ENCODE measurements at regions not wholly inside any gene's neighbourhood (a gene's known extent, or its start where the extent isn't known, plus 50 kb on each side); places are given as distances from the start of the nearest gene placed in this dataset.

DNA sequence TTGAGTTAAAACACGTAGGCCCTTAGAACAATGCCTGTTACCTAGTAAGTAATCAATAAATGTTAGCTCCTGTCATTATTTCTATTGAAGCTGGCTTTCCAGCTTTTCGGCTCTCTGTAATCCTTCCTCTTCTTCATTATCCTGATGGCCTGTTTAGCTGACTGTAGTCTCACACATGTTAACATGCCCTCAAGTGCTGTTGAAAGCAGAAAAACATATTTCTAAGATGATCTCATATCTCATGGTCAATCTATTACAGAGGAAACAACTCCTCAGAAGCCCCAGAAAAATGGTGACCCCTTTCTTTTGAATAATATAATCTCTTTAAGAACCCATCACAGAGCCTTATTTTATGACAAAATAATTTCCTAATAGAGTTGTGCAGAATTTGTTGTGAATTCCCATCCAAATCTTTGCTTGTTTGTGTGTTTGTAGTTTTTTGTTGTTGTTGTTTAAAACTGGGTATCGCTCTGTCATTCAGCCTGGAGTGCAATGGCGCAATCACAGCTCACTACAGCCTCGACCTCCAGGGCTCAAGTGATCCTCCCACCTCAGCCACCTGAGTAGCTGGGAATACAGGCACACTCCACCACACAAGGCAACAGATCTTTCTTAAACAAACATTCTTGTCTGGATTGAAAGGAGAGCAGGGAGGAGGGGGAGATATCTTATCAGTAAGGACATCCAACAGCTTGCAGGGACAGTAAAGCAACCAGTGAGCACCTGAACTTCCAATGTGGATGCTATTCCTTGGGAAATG lies 242.5 kb upstream of the CAND1 start:
- H3K4me1 ChIP-seq (ENCODE audit: control insufficient read depth, low read depth, low read length): no peaks in the 10 kb centered on the region

DNA sequence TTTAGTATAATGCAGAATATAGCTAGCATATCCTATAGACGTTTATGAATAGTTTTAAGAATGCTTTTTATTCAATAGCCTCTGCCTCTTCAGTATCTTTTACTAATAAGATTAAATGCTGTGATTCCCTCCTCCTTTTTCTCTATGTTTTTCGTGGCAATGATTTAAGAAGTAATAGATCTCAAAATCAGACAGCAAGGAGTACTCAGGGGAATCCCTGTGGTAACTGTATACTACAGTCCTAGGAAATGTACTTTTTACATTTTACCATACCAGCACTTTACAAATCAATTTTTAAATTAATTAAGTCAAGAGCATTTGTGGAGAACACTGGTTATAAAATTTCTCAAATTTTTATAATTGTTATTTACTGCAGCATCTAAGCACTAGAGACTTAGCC lies 240.6 kb upstream of the CAND1 start:
- H3K4me3 ChIP-seq (ENCODE audit: low read length): no peak overlapping the region
- no peaks in the 10 kb centered on the region for H3K4me1 ChIP-seq (ENCODE audit: control insufficient read depth, low read depth, low read length)
- H3K9me3 ChIP-seq (ENCODE audit: control insufficient read depth, low read depth, low read length): no peaks in the 10 kb centered on the region
- H3K36me3 ChIP-seq (ENCODE audit: control insufficient read depth, low read depth, low read length): no peaks in the 10 kb centered on the region
- H3K27me3 ChIP-seq (ENCODE audit: control insufficient read depth, insufficient read depth, low read length): peaks cover 2% of the 10 kb centered on the region
- H3K27ac ChIP-seq (ENCODE audit: low read length): no peak overlapping the region
- H3K9ac ChIP-seq (ENCODE audit: low read length): no peak overlapping the region

More for the DNA sequence above, 242.5 kb upstream of the CAND1 start:
- Histone ChIP-seq H3K27ac (ENCODE audit: low read length) (no peak overlapping the region), H3K9ac (ENCODE audit: low read length) (no peak overlapping the region), H3K4me3 (ENCODE audit: low read length) (no peak overlapping the region), H3K36me3 (ENCODE audit: control insufficient read depth, low read depth, low read length) (no peaks in the 10 kb centered on the region), H3K27me3 (ENCODE audit: control insufficient read depth, insufficient read depth, low read length) (no peaks in the 10 kb centered on the region), H3K9me3 (ENCODE audit: control insufficient read depth, low read depth, low read length) (no peaks in the 10 kb centered on the region)

DNA sequence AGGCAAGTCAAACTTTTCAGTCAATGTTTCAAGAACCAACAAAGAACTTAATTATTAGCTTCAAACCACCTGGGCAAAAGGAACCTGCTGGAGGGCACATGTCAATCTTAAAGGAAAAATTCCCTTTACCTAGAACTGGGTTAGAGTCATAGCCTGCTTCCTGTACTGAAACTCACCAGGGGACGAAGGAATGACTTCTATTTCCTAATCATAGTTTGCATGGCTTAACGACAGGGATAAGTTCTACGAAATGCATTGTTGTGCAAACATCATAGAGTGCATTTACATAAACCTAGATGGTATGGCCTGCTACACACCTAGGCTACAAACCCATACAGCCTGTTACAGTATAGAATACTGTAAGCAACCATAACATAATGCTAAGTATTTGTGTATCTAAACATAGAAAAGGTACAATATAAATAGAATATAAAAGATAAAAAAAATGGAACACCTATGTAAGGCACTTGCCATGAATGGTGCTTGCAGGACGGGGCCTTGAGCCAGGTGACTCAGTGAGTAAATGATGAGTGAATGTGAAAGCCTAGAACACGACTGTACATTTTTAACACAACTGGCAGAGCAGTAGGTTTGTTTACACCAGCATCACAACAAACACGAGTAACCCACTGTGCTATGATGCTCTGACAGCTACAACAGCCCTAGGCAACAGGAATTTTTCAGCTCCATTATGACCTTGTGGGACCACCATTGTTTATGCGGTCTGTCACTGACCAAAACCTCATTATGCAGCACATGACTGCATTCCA lies 234.9 kb upstream of the CAND1 start:
- Histone ChIP-seq H3K9ac (ENCODE audit: low read length) (no peak overlapping the region), H3K4me3 (ENCODE audit: low read length) (no peak overlapping the region), H3K27me3 (ENCODE audit: control insufficient read depth, insufficient read depth, low read length) (peaks cover 27% of the 10 kb centered on the region), H3K9me3 (ENCODE audit: control insufficient read depth, low read depth, low read length) (no peaks in the 10 kb centered on the region), H3K27ac (ENCODE audit: low read length) (no peak overlapping the region), H3K4me1 (ENCODE audit: control insufficient read depth, low read depth, low read length) (peaks cover 15% of the 10 kb centered on the region), H3K36me3 (ENCODE audit: control insufficient read depth, low read depth, low read length) (no peaks in the 10 kb centered on the region)

DNA sequence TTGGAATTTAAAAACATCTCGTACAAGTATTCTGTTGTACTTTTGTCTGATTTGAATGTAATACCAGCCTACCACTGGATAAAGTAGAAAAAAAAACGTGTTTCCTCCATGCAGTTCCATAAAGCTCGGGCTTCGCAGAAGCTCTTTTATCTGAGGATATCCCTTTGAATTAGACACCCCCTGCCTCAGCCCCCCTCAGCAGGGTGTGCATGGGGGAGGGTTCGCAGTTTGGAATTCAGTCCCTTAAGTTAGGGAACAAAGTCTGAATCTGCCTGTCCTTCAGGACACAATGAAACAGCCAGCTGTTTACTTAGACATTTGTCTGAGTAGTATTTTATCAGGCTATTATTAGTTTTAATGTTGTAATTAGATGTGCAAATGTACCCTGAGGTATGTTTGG lies 234.0 kb upstream of the CAND1 start:
- Histone ChIP-seq H3K9me3 (ENCODE audit: control insufficient read depth, low read depth, low read length) (no peaks in the 10 kb centered on the region), H3K36me3 (ENCODE audit: control insufficient read depth, low read depth, low read length) (no peaks in the 10 kb centered on the region), H3K27ac (ENCODE audit: low read length) (no peak overlapping the region), H3K9ac (ENCODE audit: low read length) (no peak overlapping the region), H3K4me1 (ENCODE audit: control insufficient read depth, low read depth, low read length) (peaks cover 15% of the 10 kb centered on the region), H3K27me3 (ENCODE audit: control insufficient read depth, insufficient read depth, low read length) (peaks cover 27% of the 10 kb centered on the region), H3K4me3 (ENCODE audit: low read length) (peak overlapping the region; percentile 26)

DNA sequence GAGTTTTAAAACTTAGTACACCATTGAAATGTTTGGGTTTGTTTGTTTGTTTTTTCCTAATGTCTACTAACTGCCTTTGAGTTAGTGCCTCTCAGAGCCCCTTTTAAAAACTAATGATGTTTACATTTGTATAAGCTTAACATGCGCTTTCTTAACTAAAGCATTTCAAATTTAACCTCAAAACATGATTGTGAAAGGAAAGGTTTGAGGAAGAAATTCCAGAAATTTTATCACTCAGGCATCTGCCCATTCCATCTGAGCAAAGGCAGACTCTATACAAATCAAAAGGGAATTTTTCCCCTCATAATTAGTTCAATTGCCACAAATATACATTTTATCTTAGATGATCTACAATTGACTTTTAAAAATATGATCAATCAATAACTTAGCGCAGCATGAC lies 230.7 kb upstream of the CAND1 start:
- H3K4me1 ChIP-seq (ENCODE audit: control insufficient read depth, low read depth, low read length): peaks cover 28% of the 10 kb centered on the region
- no peak overlapping the region for H3K27ac ChIP-seq (ENCODE audit: low read length)
- peaks cover 26% of the 10 kb centered on the region for H3K27me3 ChIP-seq (ENCODE audit: control insufficient read depth, insufficient read depth, low read length)

DNA sequence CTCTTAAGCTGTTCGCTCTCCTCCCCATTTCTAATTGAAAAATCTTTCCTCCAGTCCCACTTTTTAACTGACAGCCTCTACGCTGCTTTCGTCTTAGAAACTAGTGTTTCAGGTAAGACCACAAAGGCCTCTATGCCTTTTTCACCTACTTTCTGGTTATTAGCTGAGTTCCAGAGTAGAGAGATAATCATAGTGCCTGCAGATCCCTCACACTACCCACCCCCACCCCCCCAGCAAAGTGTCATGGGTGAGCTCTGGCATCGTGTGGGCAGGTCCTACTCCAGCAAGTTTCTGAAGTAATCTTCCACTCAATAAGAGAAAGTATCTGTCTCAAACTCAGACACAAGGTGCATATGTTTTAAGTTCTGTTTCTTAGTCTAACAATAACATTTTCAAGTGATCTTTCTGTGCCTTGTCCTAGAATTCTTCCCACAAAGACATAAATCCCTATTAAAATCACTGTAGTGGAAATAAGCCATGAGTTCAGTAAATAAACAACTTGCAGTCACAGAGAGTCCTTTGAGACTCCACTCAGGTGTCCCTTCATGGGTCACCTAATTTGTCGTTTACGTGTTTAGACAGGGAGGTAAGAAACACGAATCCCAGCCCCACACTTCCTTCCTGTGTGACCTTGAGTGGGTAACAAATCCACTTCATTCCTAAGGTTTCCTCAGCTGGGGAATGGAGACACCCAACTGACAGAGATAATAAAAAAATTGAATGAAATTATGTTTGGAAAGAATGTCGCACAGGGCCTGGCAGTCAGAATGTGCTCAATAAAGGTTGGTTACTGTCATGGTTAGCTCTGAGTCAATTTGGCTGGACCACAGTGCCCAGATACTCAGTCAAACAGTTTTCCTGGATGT lies 228.9 kb upstream of the CAND1 start:
- H3K27ac ChIP-seq (ENCODE audit: low read length): no peak overlapping the region
- H3K27me3 ChIP-seq (ENCODE audit: control insufficient read depth, insufficient read depth, low read length): peaks cover 9% of the 10 kb centered on the region
- peaks cover 22% of the 10 kb centered on the region for H3K4me1 ChIP-seq (ENCODE audit: control insufficient read depth, low read depth, low read length)
- H3K9ac ChIP-seq (ENCODE audit: low read length): no peak overlapping the region
- no peaks in the 10 kb centered on the region for H3K9me3 ChIP-seq (ENCODE audit: control insufficient read depth, low read depth, low read length)
- H3K36me3 ChIP-seq (ENCODE audit: control insufficient read depth, low read depth, low read length): no peaks in the 10 kb centered on the region
- no peak overlapping the region for H3K4me3 ChIP-seq (ENCODE audit: low read length)

More for the DNA sequence above, 230.7 kb upstream of the CAND1 start:
- no peaks in the 10 kb centered on the region for H3K36me3 ChIP-seq (ENCODE audit: control insufficient read depth, low read depth, low read length)
- H3K9me3 ChIP-seq (ENCODE audit: control insufficient read depth, low read depth, low read length): no peaks in the 10 kb centered on the region
- H3K4me3 ChIP-seq (ENCODE audit: low read length): no peak overlapping the region
- no peak overlapping the region for H3K9ac ChIP-seq (ENCODE audit: low read length)

DNA sequence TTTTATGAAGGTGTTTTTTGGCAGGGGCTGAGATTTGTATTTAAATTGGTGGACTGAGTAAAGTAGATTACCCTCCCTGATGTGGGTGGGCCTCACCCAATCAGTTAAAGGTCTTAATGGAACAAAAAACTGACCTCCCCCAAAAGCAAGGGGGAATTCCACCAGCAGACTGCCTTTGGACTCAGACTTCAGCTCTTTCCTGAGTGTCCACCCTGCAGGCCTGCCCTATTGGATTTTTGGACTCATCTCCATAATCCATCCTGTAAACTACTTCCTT lies 228.4 kb upstream of the CAND1 start:
- Histone ChIP-seq H3K27ac (ENCODE audit: low read length) (no peak overlapping the region), H3K27me3 (ENCODE audit: control insufficient read depth, insufficient read depth, low read length) (peaks cover 3% of the 10 kb centered on the region), H3K9me3 (ENCODE audit: control insufficient read depth, low read depth, low read length) (no peaks in the 10 kb centered on the region), H3K9ac (ENCODE audit: low read length) (no peak overlapping the region), H3K4me1 (ENCODE audit: control insufficient read depth, low read depth, low read length) (peaks cover 24% of the 10 kb centered on the region), H3K4me3 (ENCODE audit: low read length) (no peak overlapping the region), H3K36me3 (ENCODE audit: control insufficient read depth, low read depth, low read length) (no peaks in the 10 kb centered on the region)

DNA sequence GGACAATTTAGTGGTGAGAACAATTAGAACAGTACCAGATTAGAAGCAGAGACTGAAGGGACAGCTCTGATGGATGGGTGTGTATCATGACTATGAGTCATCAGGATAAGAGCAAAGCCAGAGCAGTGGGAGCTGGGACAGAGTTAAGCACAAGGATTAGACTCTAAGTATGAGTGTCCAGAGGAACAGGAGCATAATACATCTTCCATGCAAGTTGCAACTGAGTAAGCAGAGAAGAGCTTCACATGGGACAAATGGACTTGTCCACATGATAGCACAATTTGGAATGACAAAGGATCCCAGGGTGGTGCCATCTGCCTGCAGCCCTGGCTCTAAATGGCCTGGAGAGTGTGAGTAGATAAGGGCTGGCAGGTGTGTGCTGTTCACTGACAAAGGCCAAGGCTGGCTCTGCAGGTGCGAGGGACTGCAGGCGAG lies 226.4 kb upstream of the CAND1 start:
- Histone ChIP-seq H3K27ac (ENCODE audit: low read length) (no peak overlapping the region), H3K4me1 (ENCODE audit: control insufficient read depth, low read depth, low read length) (peaks cover 28% of the 10 kb centered on the region), H3K36me3 (ENCODE audit: control insufficient read depth, low read depth, low read length) (no peaks in the 10 kb centered on the region), H3K9me3 (ENCODE audit: control insufficient read depth, low read depth, low read length) (no peaks in the 10 kb centered on the region), H3K27me3 (ENCODE audit: control insufficient read depth, insufficient read depth, low read length) (no peaks in the 10 kb centered on the region), H3K4me3 (ENCODE audit: low read length) (no peak overlapping the region), H3K9ac (ENCODE audit: low read length) (no peak overlapping the region)

DNA sequence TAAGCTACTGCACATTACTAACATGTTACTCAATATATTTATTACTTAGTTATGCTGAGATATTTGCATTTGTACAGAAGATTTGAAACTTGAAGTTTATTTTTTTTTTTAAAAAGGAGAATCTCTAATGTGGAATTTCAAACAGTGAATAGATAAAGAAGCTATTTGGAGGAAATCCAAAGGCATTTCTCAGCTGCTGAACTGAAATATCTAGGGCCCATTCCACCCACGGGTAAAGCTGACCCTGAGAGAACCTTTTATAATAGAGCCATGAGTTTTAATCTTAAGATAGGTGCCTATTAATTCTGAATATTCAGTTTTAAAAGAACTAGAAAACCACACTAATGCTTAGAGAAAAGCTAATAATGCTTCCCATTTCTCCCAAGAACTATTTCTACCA lies 225.4 kb upstream of the CAND1 start:
- Histone ChIP-seq H3K9me3 (ENCODE audit: control insufficient read depth, low read depth, low read length) (no peaks in the 10 kb centered on the region), H3K9ac (ENCODE audit: low read length) (no peak overlapping the region), H3K27ac (ENCODE audit: low read length) (no peak overlapping the region), H3K4me3 (ENCODE audit: low read length) (no peak overlapping the region), H3K4me1 (ENCODE audit: control insufficient read depth, low read depth, low read length) (peaks cover 28% of the 10 kb centered on the region), H3K36me3 (ENCODE audit: control insufficient read depth, low read depth, low read length) (no peaks in the 10 kb centered on the region), H3K27me3 (ENCODE audit: control insufficient read depth, insufficient read depth, low read length) (no peaks in the 10 kb centered on the region)

DNA sequence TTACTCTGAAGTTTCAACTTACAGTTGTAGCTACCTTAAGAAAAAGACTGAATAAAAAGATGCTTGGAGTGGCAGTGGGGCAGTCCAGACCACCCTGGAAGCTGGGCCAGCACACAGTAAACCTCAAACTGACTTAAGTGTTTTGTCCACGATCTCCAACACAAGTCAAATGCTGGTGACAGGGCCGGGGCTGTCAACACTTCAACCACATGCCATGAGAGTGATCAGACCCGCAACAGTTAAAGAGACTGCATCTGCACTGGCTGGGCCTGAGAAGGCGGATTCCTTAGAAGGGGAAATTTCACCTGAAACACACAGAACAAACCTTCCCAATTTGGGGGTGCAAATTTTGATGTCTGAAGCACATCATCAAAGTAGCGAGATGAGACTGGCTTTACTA lies 223.5 kb upstream of the CAND1 start:
- Histone ChIP-seq H3K27me3 (ENCODE audit: control insufficient read depth, insufficient read depth, low read length) (no peaks in the 10 kb centered on the region), H3K4me1 (ENCODE audit: control insufficient read depth, low read depth, low read length) (peaks cover 28% of the 10 kb centered on the region), H3K36me3 (ENCODE audit: control insufficient read depth, low read depth, low read length) (no peaks in the 10 kb centered on the region), H3K9ac (ENCODE audit: low read length) (no peak overlapping the region), H3K4me3 (ENCODE audit: low read length) (no peak overlapping the region), H3K9me3 (ENCODE audit: control insufficient read depth, low read depth, low read length) (no peaks in the 10 kb centered on the region), H3K27ac (ENCODE audit: low read length) (no peak overlapping the region)

DNA sequence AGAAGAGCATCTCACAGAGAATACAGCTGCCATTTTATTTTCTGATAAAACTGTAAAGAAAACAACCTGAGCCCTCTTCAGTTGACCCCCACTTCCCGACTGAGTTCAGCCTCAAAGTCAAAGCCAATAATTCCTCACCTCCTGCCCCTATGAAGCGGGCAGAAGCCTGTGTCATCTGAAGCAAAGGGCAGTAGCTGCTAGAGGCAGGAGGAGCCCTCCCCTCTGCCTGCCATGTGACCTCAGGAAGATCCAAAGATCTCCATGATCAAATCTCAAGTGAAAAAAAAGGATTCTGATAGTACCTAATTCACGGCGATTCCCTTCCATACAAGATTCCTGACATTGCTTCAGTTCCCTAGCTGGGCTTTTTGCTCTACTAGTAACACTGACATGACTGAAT lies 223.1 kb upstream of the CAND1 start:
- Histone ChIP-seq H3K4me3 (ENCODE audit: low read length) (no peak overlapping the region), H3K27me3 (ENCODE audit: control insufficient read depth, insufficient read depth, low read length) (no peaks in the 10 kb centered on the region), H3K36me3 (ENCODE audit: control insufficient read depth, low read depth, low read length) (no peaks in the 10 kb centered on the region), H3K9ac (ENCODE audit: low read length) (no peak overlapping the region), H3K9me3 (ENCODE audit: control insufficient read depth, low read depth, low read length) (no peaks in the 10 kb centered on the region), H3K27ac (ENCODE audit: low read length) (no peak overlapping the region), H3K4me1 (ENCODE audit: control insufficient read depth, low read depth, low read length) (peaks cover 28% of the 10 kb centered on the region)

Data from iPS-18a (cell line).